GM15510 (cell line): ENCODE measurements at regions not wholly inside any gene's neighbourhood (a gene's known extent, or its start where the extent isn't known, plus 50 kb on each side); places are given as distances from the start of the nearest gene placed in this dataset.

Experiments
- POLR2A ChIP-seq: IDR thresholded peaks from 3 replicates; pipeline ENCODE4 v1.6.1; 2011; ENCODE audit warnings: borderline replicate concordance; ENCODE audit not compliant: insufficient read length; ENCODE audit errors: extremely low read depth

GRCh38 chr16:85464383-85465305 lies 148.5 kb upstream of the GSE1 start:
- TF ChIP-seq POLR2A: no peak

- TF ChIP-seq POLR2A: no peak
Observed at GRCh38 chr16:85465328-85466303, 147.5 kb upstream of the GSE1 start.

GRCh38 chr16:85466304-85466700 lies 146.8 kb upstream of the GSE1 start:
- no peak for TF ChIP-seq POLR2A

GRCh38 chr16:85466989-85467388 lies 146.1 kb upstream of the GSE1 start:
- no peak for TF ChIP-seq POLR2A

- no peak for TF ChIP-seq POLR2A
Observed at GRCh38 chr16:85469929-85470590, 143.1 kb upstream of the GSE1 start.

- no peak for TF ChIP-seq POLR2A
Observed at GRCh38 chr16:85470873-85471272, 142.2 kb upstream of the GSE1 start.

- no peak for TF ChIP-seq POLR2A
Observed at GRCh38 chr16:85471469-85472431, 141.4 kb upstream of the GSE1 start.

- no peak for TF ChIP-seq POLR2A
Observed at GRCh38 chr16:85472514-85472913, 140.6 kb upstream of the GSE1 start.

- TF ChIP-seq POLR2A: no peak
Observed at GRCh38 chr16:85473323-85473722, 139.8 kb upstream of the GSE1 start.

GRCh38 chr16:85473909-85474620 lies 139.1 kb upstream of the GSE1 start:
- TF ChIP-seq POLR2A: no peak

GRCh38 chr16:85474621-85475217 lies 138.4 kb upstream of the GSE1 start:
- TF ChIP-seq POLR2A: no peak

GRCh38 chr16:85475233-85475632 lies 137.9 kb upstream of the GSE1 start:
- no peak for TF ChIP-seq POLR2A

- TF ChIP-seq POLR2A: no peak
Observed at GRCh38 chr16:85475691-85476300, 137.3 kb upstream of the GSE1 start.

- TF ChIP-seq POLR2A: no peak
Observed at GRCh38 chr16:85476389-85476788, 136.7 kb upstream of the GSE1 start.
